Type B pancreatic cell (in vitro differentiated cells): ENCODE measurements at regions not wholly inside any gene's neighbourhood (a gene's known extent, or its start where the extent isn't known, plus 50 kb on each side); places are given as distances from the start of the nearest gene placed in this dataset.

Experiments used
- DNase-seq: peaks from one replicate; pipeline ENCODE4 v3.0.0; 2021; ENCODE audit warnings: mixed read lengths; ENCODE audit not compliant: unreplicated experiment; ENCODE audit errors: extremely low spot score
- H3K27ac Mint-ChIP-seq: 2 replicates; pipeline ENCODE4 v1.8.0; 2021; ENCODE audit warnings: mild to moderate bottlenecking, mixed read lengths
- H3K27me3 Mint-ChIP-seq: 2 replicates; pipeline ENCODE4 v1.8.0; 2021; ENCODE audit warnings: mixed read lengths
- H3K36me3 Mint-ChIP-seq: 2 replicates; pipeline ENCODE4 v1.8.0; 2021; ENCODE audit warnings: mixed read lengths
- H3K4me1 Mint-ChIP-seq: one replicate; pipeline ENCODE4 v1.8.0; 2021; ENCODE audit warnings: mixed read lengths; ENCODE audit not compliant: unreplicated experiment
- H3K4me3 Mint-ChIP-seq: 2 replicates; pipeline ENCODE4 v1.8.0; 2021; ENCODE audit warnings: mild to moderate bottlenecking, mixed read lengths
- H3K9me3 Mint-ChIP-seq: 2 replicates; pipeline ENCODE4 v1.8.0; 2021; ENCODE audit warnings: mixed read lengths
- TF ChIP-seq, protein P1 (sequence below): fragments of 200-600 bp; sonication (generic); conservative IDR thresholded peaks from 2 replicates; pipeline ENCODE4 v1.5.0; 2021; ENCODE audit warnings: antibody characterized with exemption, mild to moderate bottlenecking

- Mint-ChIP-seq H3K4me1 (peaks cover 12% of the 10 kb centered on the region), H3K9me3 (peaks cover 7% of the 10 kb centered on the region), H3K27me3 (peaks cover 6% of the 10 kb centered on the region), H3K36me3 (peaks cover 3% of the 10 kb centered on the region), H3K27ac (no peak overlapping the region), H3K4me3 (no peak overlapping the region)
- DNase-seq: no peak
- TF ChIP-seq, protein P1, sequence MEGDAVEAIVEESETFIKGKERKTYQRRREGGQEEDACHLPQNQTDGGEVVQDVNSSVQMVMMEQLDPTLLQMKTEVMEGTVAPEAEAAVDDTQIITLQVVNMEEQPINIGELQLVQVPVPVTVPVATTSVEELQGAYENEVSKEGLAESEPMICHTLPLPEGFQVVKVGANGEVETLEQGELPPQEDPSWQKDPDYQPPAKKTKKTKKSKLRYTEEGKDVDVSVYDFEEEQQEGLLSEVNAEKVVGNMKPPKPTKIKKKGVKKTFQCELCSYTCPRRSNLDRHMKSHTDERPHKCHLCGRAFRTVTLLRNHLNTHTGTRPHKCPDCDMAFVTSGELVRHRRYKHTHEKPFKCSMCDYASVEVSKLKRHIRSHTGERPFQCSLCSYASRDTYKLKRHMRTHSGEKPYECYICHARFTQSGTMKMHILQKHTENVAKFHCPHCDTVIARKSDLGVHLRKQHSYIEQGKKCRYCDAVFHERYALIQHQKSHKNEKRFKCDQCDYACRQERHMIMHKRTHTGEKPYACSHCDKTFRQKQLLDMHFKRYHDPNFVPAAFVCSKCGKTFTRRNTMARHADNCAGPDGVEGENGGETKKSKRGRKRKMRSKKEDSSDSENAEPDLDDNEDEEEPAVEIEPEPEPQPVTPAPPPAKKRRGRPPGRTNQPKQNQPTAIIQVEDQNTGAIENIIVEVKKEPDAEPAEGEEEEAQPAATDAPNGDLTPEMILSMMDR: no peak
Measured at GRCh38 chr1:209343511-209343910, 240.0 kb upstream of the CAMK1G start.

- Mint-ChIP-seq H3K27ac (no peak overlapping the region), H3K27me3 (peaks cover 6% of the 10 kb centered on the region), H3K4me1 (peaks cover 18% of the 10 kb centered on the region), H3K9me3 (peaks cover 7% of the 10 kb centered on the region), H3K36me3 (peaks cover 3% of the 10 kb centered on the region), H3K4me3 (no peak overlapping the region)
- TF ChIP-seq, protein P1: no peak
- no peak for DNase-seq
Measured at GRCh38 chr1:209344156-209344555, 239.4 kb upstream of the CAMK1G start.

DNA sequence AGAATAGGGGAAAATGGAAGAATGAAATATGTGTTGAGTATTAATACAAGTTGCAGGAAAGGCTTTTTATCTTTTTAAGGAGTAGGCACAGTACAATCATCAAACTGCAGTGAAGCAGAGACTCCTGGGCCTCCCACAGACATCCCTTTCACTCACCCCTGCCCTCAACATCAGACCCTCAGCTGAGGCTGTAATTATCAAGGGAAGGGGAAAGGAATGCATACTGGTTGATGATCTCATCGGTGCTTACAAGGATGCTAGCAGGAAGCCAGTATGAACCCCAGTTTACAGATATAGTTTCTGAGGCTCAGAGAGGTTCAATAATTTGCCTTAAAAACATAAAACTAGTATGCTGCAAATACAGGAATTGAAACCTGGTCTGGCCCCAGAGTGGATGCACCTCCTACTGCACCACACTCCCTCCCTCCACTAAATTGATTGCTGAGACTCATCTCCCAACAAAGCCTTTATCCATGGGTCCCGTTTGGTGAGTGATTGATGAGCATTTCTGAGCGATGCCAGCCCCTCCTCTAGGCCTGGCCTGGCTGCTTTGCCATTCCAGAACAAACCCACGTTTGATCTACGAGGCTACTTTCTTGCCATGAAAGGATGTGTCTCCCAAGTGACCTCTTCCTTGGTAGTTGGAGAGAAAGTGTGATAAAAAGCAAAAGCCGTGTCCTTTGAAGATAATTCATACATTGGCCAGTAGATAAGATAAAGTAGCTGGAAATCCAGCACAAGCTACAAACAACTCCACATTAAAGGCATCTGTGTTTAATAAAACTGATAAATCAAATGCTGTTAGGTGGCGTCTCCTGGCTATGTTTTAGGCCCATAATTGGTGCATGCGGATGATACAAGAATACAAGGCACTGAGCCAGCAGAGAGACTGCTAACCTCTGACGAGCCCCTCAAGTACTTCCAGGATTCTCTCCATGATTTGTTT, 233.9 kb upstream of the CAMK1G start:
- Mint-ChIP-seq H3K9me3 (peaks cover 7% of the 10 kb centered on the region), H3K4me3 (peak overlapping the region; percentile 48), H3K4me1 (peaks cover 54% of the 10 kb centered on the region), H3K27me3 (no peaks in the 10 kb centered on the region), H3K36me3 (peaks cover 3% of the 10 kb centered on the region), H3K27ac (peak overlapping the region; percentile 79)
- TF ChIP-seq, protein P1: no peak
- DNase-seq: no peak

- TF ChIP-seq, protein P1: no peak
- H3K27me3 Mint-ChIP-seq: no peaks in the 10 kb centered on the region
Measured at GRCh38 chr1:209353053-209353452, 230.5 kb upstream of the CAMK1G start.

GRCh38 chr1:209354111-209354839, 229.2 kb upstream of the CAMK1G start:
- Mint-ChIP-seq H3K27me3 (no peaks in the 10 kb centered on the region), H3K4me1 (peaks cover 47% of the 10 kb centered on the region), H3K27ac (peak overlapping the region; percentile 19), H3K4me3 (peak overlapping the region; percentile 51), H3K9me3 (peaks cover 6% of the 10 kb centered on the region), H3K36me3 (no peaks in the 10 kb centered on the region)
- DNase-seq: peak; percentile 76
- TF ChIP-seq, protein P1: peak; percentile 91

More at GRCh38 chr1:209353053-209353452, 230.5 kb upstream of the CAMK1G start:
- Mint-ChIP-seq H3K4me1 (peaks cover 59% of the 10 kb centered on the region), H3K27ac (no peak overlapping the region), H3K36me3 (no peaks in the 10 kb centered on the region), H3K4me3 (no peak overlapping the region), H3K9me3 (peaks cover 6% of the 10 kb centered on the region)
- DNase-seq: no peak
